WTC11 (cell line): ENCODE measurements at regions not wholly inside any gene's neighbourhood (a gene's known extent, or its start where the extent isn't known, plus 50 kb on each side); places are given as distances from the start of the nearest gene placed in this dataset.

Source experiments
- ATAC-seq: fragments of 200-7000 bp; cut with Tn5 transposase; 2 replicates; pipeline ENCODE4 v1.10.0; 2021; ENCODE audit warnings: mild to moderate bottlenecking, moderate library complexity
- CTCF ChIA-PET: fragments of 300-600 bp; sonication (Branson Sonifier 250); formaldehyde crosslinking; loops from one replicate; lab custom pipeline; 2021; ENCODE audit warnings: antibody characterized with exemption; lab: Charles Lee
- POLR2A ChIA-PET: fragments of 350-600 bp; sonication (Branson Sonifier 250); formaldehyde crosslinking; loops from one replicate; lab custom pipeline; 2021; ENCODE audit warnings: antibody characterized with exemption; lab: Charles Lee
- DNase-seq: peaks from one replicate; pipeline ENCODE4 v3.0.0; 2021; ENCODE audit warnings: low spot score
- H3K27ac Mint-ChIP-seq: 2 replicates; pipeline ENCODE4 v1.8.0; 2021; ENCODE audit warnings: mixed read lengths
- H3K27me3 Mint-ChIP-seq: 2 replicates; pipeline ENCODE4 v1.8.0; 2021; ENCODE audit warnings: low read depth, mild to moderate bottlenecking, moderate library complexity, mixed read lengths
- H3K36me3 Mint-ChIP-seq: 2 replicates; pipeline ENCODE4 v1.8.0; 2021; ENCODE audit warnings: mixed read lengths
- H3K4me1 Mint-ChIP-seq: 2 replicates; pipeline ENCODE4 v1.8.0; 2022; ENCODE audit warnings: mixed read lengths
- H3K4me3 Mint-ChIP-seq: 2 replicates; pipeline ENCODE4 v1.8.0; 2021; ENCODE audit warnings: mild to moderate bottlenecking, moderate library complexity, mixed read lengths
- H3K9me3 Mint-ChIP-seq: 2 replicates; pipeline ENCODE4 v1.8.0; 2021; ENCODE audit warnings: mixed read lengths
- CREB1 ChIP-seq: sonication (generic); formaldehyde crosslinking; IDR thresholded peaks from 2 replicates; pipeline ENCODE4 v1.8.0; 2023; ENCODE audit warnings: mild to moderate bottlenecking, missing genetic modification reagents
- FOXJ3 ChIP-seq: sonication (generic); formaldehyde crosslinking; IDR thresholded peaks from 2 replicates; pipeline ENCODE4 v1.9.0; 2021; ENCODE audit warnings: missing genetic modification reagents, mild to moderate bottlenecking, borderline replicate concordance
- KAT7 ChIP-seq: sonication (generic); formaldehyde crosslinking; IDR thresholded peaks from 2 replicates; pipeline ENCODE4 v1.8.1; 2023; ENCODE audit warnings: missing genetic modification reagents, mild to moderate bottlenecking, borderline replicate concordance
- MAX ChIP-seq: sonication (generic); formaldehyde crosslinking; IDR thresholded peaks from 2 replicates; pipeline ENCODE4 v1.8.0; 2022; ENCODE audit warnings: mild to moderate bottlenecking, missing genetic modification reagents
- MXD4 ChIP-seq: fragments of 250-450 bp; sonication (Bioruptor Pico); IDR thresholded peaks from 2 replicates; pipeline ENCODE4 v1.8.0; 2021; ENCODE audit warnings: mild to moderate bottlenecking, moderate library complexity, borderline replicate concordance
- NFATC4 ChIP-seq: fragments of 250-450 bp; sonication (Bioruptor Pico); IDR thresholded peaks from 2 replicates; pipeline ENCODE4 v1.9.0; 2021; ENCODE audit warnings: mild to moderate bottlenecking
- NFYB ChIP-seq: sonication (generic); formaldehyde crosslinking; conservative IDR thresholded peaks from 2 replicates; pipeline ENCODE4 v1.8.0; 2022; ENCODE audit warnings: low read depth, missing genetic modification reagents
- NR1H2 ChIP-seq: sonication (generic); formaldehyde crosslinking; IDR thresholded peaks from 2 replicates; pipeline ENCODE4 v1.9.0; 2021; ENCODE audit warnings: mild to moderate bottlenecking, moderate library complexity, missing genetic modification reagents
- RELA ChIP-seq: sonication (generic); formaldehyde crosslinking; IDR thresholded peaks from 2 replicates; pipeline ENCODE4 v1.8.1; 2022; ENCODE audit warnings: missing genetic modification reagents, mild to moderate bottlenecking, borderline replicate concordance
- SOX15 ChIP-seq: fragments of 250-450 bp; sonication (Bioruptor Pico); IDR thresholded peaks from 2 replicates; pipeline ENCODE4 v1.9.0; 2021; ENCODE audit warnings: mild to moderate bottlenecking
- TEAD1 ChIP-seq: sonication (generic); formaldehyde crosslinking; IDR thresholded peaks from 2 replicates; pipeline ENCODE4 v1.8.0; 2022; ENCODE audit warnings: mild to moderate bottlenecking, missing genetic modification reagents
- USF2 ChIP-seq: sonication (generic); formaldehyde crosslinking; IDR thresholded peaks from 2 replicates; pipeline ENCODE4 v1.8.1; 2023; ENCODE audit warnings: mild to moderate bottlenecking, missing genetic modification reagents, moderate library complexity
- ZBTB21 ChIP-seq: sonication (generic); formaldehyde crosslinking; IDR thresholded peaks from 2 replicates; pipeline ENCODE4 v1.8.1; 2023; ENCODE audit warnings: mild to moderate bottlenecking, missing genetic modification reagents, borderline replicate concordance
- ZSCAN18 ChIP-seq: fragments of 250-450 bp; sonication (Bioruptor Pico); IDR thresholded peaks from 2 replicates; pipeline ENCODE4 v2.1.2; 2022; ENCODE audit warnings: mild to moderate bottlenecking, moderate library complexity
- TF ChIP-seq, protein P1 (sequence below): fragments of 200-600 bp; IDR thresholded peaks from 2 replicates; pipeline ENCODE4 v1.8.0; 2022; ENCODE audit warnings: antibody characterized with exemption
- TF ChIP-seq, protein P2 (sequence below): sonication (generic); formaldehyde crosslinking; IDR thresholded peaks from 2 replicates; pipeline ENCODE4 v1.8.0; 2022; ENCODE audit warnings: mild to moderate bottlenecking, missing genetic modification reagents
- TF ChIP-seq, protein P3 (sequence below): fragments of 250-450 bp; sonication (Bioruptor Pico); IDR thresholded peaks from 2 replicates; pipeline ENCODE4 v1.9.0; 2021; ENCODE audit warnings: mild to moderate bottlenecking
- TF ChIP-seq, protein P4 (sequence below): fragments of 250-450 bp; sonication (Bioruptor Pico); IDR thresholded peaks from 2 replicates; pipeline ENCODE4 v1.8.0; 2021; ENCODE audit warnings: mild to moderate bottlenecking

DNA sequence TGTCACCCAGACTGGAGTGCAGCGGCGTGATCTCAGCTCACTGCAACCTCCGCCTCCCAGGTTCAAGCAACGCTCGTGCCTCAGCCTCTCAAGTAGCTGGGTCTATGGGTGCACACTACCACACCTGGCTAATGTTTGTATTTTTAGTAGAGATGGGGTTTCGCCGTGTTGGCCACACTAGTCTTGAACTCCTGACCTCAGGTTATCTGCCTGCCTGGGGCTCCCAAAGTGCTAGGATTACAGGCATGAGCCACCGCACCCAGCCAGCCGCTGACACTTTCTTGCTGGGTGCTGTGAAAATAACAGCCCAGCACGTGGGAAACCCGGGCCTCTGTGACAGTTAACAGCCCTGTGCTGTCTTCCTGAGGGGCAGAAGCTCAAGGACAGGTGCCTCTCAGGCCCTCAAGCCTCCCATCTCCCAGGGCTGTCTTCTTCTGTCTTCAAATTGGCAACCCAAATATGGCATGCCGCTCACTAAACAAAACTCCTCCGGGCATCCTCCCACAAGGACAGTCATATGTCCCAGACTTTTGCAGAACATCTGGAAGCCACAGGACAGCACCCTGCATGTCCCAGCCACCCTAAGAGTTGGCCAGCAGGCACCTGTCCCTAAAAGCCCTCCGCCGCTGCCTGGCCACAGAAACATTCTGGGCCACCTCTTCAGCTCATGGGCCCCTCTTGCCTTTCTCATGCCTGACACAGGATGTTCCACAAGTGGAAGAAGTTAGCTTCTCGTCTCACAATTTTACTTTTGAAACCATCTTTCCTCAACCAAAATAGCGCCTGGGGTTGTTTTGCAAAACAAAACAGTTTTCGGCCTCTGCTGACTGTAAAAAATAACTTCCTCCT is 233.6 kb downstream of the SYK start (continued):
- TF ChIP-seq, protein P1, sequence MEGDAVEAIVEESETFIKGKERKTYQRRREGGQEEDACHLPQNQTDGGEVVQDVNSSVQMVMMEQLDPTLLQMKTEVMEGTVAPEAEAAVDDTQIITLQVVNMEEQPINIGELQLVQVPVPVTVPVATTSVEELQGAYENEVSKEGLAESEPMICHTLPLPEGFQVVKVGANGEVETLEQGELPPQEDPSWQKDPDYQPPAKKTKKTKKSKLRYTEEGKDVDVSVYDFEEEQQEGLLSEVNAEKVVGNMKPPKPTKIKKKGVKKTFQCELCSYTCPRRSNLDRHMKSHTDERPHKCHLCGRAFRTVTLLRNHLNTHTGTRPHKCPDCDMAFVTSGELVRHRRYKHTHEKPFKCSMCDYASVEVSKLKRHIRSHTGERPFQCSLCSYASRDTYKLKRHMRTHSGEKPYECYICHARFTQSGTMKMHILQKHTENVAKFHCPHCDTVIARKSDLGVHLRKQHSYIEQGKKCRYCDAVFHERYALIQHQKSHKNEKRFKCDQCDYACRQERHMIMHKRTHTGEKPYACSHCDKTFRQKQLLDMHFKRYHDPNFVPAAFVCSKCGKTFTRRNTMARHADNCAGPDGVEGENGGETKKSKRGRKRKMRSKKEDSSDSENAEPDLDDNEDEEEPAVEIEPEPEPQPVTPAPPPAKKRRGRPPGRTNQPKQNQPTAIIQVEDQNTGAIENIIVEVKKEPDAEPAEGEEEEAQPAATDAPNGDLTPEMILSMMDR: no peak
- no peak for TF ChIP-seq KAT7 (CRISPR knock-in tag)
- TF ChIP-seq, all 79 proteins: peak for 0

- no peak for ATAC-seq
- TF ChIP-seq, protein P2, sequence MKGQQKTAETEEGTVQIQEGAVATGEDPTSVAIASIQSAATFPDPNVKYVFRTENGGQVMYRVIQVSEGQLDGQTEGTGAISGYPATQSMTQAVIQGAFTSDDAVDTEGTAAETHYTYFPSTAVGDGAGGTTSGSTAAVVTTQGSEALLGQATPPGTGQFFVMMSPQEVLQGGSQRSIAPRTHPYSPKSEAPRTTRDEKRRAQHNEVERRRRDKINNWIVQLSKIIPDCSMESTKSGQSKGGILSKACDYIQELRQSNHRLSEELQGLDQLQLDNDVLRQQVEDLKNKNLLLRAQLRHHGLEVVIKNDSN: no peak
- TF ChIP-seq, protein P3, sequence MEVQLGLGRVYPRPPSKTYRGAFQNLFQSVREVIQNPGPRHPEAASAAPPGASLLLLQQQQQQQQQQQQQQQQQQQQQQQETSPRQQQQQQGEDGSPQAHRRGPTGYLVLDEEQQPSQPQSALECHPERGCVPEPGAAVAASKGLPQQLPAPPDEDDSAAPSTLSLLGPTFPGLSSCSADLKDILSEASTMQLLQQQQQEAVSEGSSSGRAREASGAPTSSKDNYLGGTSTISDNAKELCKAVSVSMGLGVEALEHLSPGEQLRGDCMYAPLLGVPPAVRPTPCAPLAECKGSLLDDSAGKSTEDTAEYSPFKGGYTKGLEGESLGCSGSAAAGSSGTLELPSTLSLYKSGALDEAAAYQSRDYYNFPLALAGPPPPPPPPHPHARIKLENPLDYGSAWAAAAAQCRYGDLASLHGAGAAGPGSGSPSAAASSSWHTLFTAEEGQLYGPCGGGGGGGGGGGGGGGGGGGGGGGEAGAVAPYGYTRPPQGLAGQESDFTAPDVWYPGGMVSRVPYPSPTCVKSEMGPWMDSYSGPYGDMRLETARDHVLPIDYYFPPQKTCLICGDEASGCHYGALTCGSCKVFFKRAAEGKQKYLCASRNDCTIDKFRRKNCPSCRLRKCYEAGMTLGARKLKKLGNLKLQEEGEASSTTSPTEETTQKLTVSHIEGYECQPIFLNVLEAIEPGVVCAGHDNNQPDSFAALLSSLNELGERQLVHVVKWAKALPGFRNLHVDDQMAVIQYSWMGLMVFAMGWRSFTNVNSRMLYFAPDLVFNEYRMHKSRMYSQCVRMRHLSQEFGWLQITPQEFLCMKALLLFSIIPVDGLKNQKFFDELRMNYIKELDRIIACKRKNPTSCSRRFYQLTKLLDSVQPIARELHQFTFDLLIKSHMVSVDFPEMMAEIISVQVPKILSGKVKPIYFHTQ (CRISPR knock-in tag): no peak
- no peak for TF ChIP-seq NFATC4 (CRISPR knock-in tag)
- TF ChIP-seq TEAD1 (CRISPR knock-in tag): no peak
- TF ChIP-seq NR1H2 (CRISPR knock-in tag): no peak
- TF ChIP-seq ZBTB21 (CRISPR knock-in tag): no peak
- TF ChIP-seq ZSCAN18 (CRISPR knock-in tag): no peak
- no peak for TF ChIP-seq NFYB (CRISPR knock-in tag)
- TF ChIP-seq RELA: no peak
- TF ChIP-seq, protein P4, sequence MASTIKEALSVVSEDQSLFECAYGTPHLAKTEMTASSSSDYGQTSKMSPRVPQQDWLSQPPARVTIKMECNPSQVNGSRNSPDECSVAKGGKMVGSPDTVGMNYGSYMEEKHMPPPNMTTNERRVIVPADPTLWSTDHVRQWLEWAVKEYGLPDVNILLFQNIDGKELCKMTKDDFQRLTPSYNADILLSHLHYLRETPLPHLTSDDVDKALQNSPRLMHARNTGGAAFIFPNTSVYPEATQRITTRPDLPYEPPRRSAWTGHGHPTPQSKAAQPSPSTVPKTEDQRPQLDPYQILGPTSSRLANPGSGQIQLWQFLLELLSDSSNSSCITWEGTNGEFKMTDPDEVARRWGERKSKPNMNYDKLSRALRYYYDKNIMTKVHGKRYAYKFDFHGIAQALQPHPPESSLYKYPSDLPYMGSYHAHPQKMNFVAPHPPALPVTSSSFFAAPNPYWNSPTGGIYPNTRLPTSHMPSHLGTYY (CRISPR knock-in tag): no peak
- TF ChIP-seq MAX (CRISPR knock-in tag): no peak
- TF ChIP-seq MXD4 (CRISPR knock-in tag): no peak
- no peak for TF ChIP-seq USF2 (CRISPR knock-in tag)
- no peak for TF ChIP-seq CREB1 (CRISPR knock-in tag)
- TF ChIP-seq, protein P1: no peak
- no peak for TF ChIP-seq SOX15 (CRISPR knock-in tag)
- no peak for TF ChIP-seq FOXJ3 (CRISPR knock-in tag)
- Mint-ChIP-seq H3K27ac (no peak overlapping the region), H3K27me3 (no peaks in the 10 kb centered on the region), H3K36me3 (no peaks in the 10 kb centered on the region), H3K4me1 (peaks cover 26% of the 10 kb centered on the region), H3K9me3 (no peaks in the 10 kb centered on the region), H3K4me3 (no peak overlapping the region)
- no peak for DNase-seq
- POLR2A ChIA-PET: no interaction called here
- CTCF ChIA-PET: interaction anchor here (3.3 to 3.4 kb wide), 2 partner anchors 121 to 389 kb away, joined by 33 read pairs; partner anchors contain the start of gene NFIL3
Observed at GRCh38 chr9:91035825-91036208, 234.2 kb downstream of the SYK start.
